H1 (cell line): ENCODE measurements at regions not wholly inside any gene's neighbourhood (a gene's known extent, or its start where the extent isn't known, plus 50 kb on each side); places are given as distances from the start of the nearest gene placed in this dataset.

Source experiments
- CTCF ChIA-PET: fragments of 300-600 bp; sonication (Branson Sonifier 250); formaldehyde crosslinking; loops from one replicate; lab custom pipeline; 2021; ENCODE audit not compliant: partially characterized antibody; lab: Charles Lee
- POLR2A ChIA-PET: fragments of 300-600 bp; sonication (Branson Sonifier 250); formaldehyde crosslinking; loops from one replicate; lab custom pipeline; 2021; ENCODE audit warnings: inconsistent platforms; ENCODE audit not compliant: partially characterized antibody; lab: Charles Lee
- DNase-seq, 2 experiments: peaks; one replicate each; pipeline versions ENCODE4 v3.0.0 to v3.0.0-alpha.2; 2010 to 2022; ENCODE audit warnings: low spot score in 2 of 2, low read depth in 1 of 2, mixed read lengths in 1 of 2
- FAIRE-seq: peaks from 2 replicates; lab custom pipeline; 2011; peaks lifted over from hg19 to GRCh38; lab: Jason Lieb, UNC
- H2AFZ ChIP-seq: 2 replicates; pipeline ENCODE4 v1.8.1; 2012; ENCODE audit warnings: low read length, inconsistent platforms
- H2AK5ac ChIP-seq: 2 replicates; pipeline ENCODE4 v1.6.1; 2013; ENCODE audit warnings: low read depth, low read length
- H2BK120ac ChIP-seq: replicated peaks from 2 replicates; pipeline ENCODE3; 2013; ENCODE audit warnings: low read depth, low read length, inconsistent platforms
- H2BK12ac ChIP-seq: 2 replicates; pipeline ENCODE4 v1.6.1; 2013; ENCODE audit warnings: low read depth, low read length
- H2BK15ac ChIP-seq: 2 replicates; pipeline ENCODE4 v1.6.1; 2013; ENCODE audit warnings: low read length
- H2BK20ac ChIP-seq: 2 replicates; pipeline ENCODE4 v1.6.1; 2013; ENCODE audit warnings: low read length
- H2BK5ac ChIP-seq: 2 replicates; pipeline ENCODE4 v1.6.1; 2013; ENCODE audit warnings: low read depth, low read length
- H3K14ac ChIP-seq: 2 replicates; pipeline ENCODE4 v1.6.1; 2013; ENCODE audit warnings: inconsistent platforms; ENCODE audit not compliant: insufficient read length
- H3K18ac ChIP-seq: 2 replicates; pipeline ENCODE4 v1.6.1; 2013; ENCODE audit warnings: low read length; ENCODE audit errors: extremely low read depth
- H3K23ac ChIP-seq: 2 replicates; pipeline ENCODE4 v1.6.1; 2013; ENCODE audit warnings: inconsistent platforms; ENCODE audit not compliant: insufficient read length
- H3K23me2 ChIP-seq: 2 replicates; pipeline ENCODE4 v1.6.1; 2013; ENCODE audit warnings: low read depth, low read length
- H3K27ac ChIP-seq: 2 replicates; pipeline ENCODE4 v1.6.1; 2011; ENCODE audit warnings: low read depth, low read length, inconsistent platforms
- H3K27me3 ChIP-seq, 4 experiments: replicated peaks in 1 of 4; 1 replicate in 1 of 4; 2 replicates in 3 of 4; pipeline versions ENCODE4 v1.6.1 to v1.8.1; 2011 to 2013; ENCODE audit warnings: low read length in 3 of 4, mild to moderate bottlenecking in 3 of 4, inconsistent platforms in 2 of 4, mixed read lengths in 2 of 4, moderate library complexity in 1 of 4; ENCODE audit not compliant: control insufficient read depth in 3 of 4, insufficient read depth in 3 of 4; ENCODE audit errors: extremely low read depth in 1 of 4
- H3K36me3 ChIP-seq, 4 experiments: 2 replicates each; pipeline versions ENCODE4 v1.6.1 to v1.8.1; 2011 to 2013; ENCODE audit warnings: mild to moderate bottlenecking in 4 of 4, low read length in 3 of 4, moderate library complexity in 2 of 4, control low read depth in 1 of 4, inconsistent platforms in 1 of 4; ENCODE audit not compliant: insufficient read depth in 4 of 4, control insufficient read depth in 2 of 4
- H3K4ac ChIP-seq: replicated peaks from 2 replicates; pipeline ENCODE3; 2013; ENCODE audit warnings: low read length, low read depth, mixed read lengths, inconsistent platforms; ENCODE audit not compliant: insufficient read length
- H3K4me1 ChIP-seq, 4 experiments: replicated peaks in 1 of 4; 1 replicate in 1 of 4; 2 replicates in 3 of 4; pipeline versions ENCODE4 v1.6.1 to v1.8.1; 2011 to 2013; ENCODE audit warnings: low read length in 3 of 4, inconsistent platforms in 2 of 4, mixed read lengths in 1 of 4; ENCODE audit not compliant: insufficient read depth in 4 of 4, control insufficient read depth in 3 of 4
- H3K4me2 ChIP-seq, 2 experiments: 2 replicates each; pipeline versions ENCODE4 v1.6.1 to v1.8.1; 2011 to 2013; ENCODE audit warnings: low read depth in 2 of 2, low read length in 2 of 2, control low read depth in 1 of 2, inconsistent platforms in 1 of 2, mild to moderate bottlenecking in 1 of 2; ENCODE audit not compliant: insufficient read depth in 1 of 2
- H3K4me3 ChIP-seq, 4 experiments: fragments of 200-600, 300-600 bp in 1 of 4; sonication (generic), shearing (Covaris generic), sonication (Bioruptor Twin) in 1 of 4; 2 replicates each; pipeline versions ENCODE4 v1.5.1 to v1.8.1; 2011 to 2016; ENCODE audit warnings: low read length in 4 of 4, low read depth in 3 of 4, control low read depth in 2 of 4, inconsistent platforms in 2 of 4, mild to moderate bottlenecking in 2 of 4, mixed read lengths in 1 of 4, moderate library complexity in 1 of 4; ENCODE audit not compliant: insufficient read depth in 2 of 4; ENCODE audit errors: extremely low read depth in 1 of 4
- H3K56ac ChIP-seq: replicated peaks from 2 replicates; pipeline ENCODE3; 2013; ENCODE audit warnings: low read depth, mild to moderate bottlenecking, mixed read lengths, low read length, inconsistent platforms; ENCODE audit not compliant: insufficient read length
- H3K79me1 ChIP-seq: 2 replicates; pipeline ENCODE4 v1.6.1; 2013; ENCODE audit warnings: low read depth, low read length, control low read depth
- H3K79me2 ChIP-seq, 2 experiments: 2 replicates each; pipeline versions ENCODE4 v1.6.1 to v1.8.1; 2012 to 2013; ENCODE audit warnings: low read length in 2 of 2, mild to moderate bottlenecking in 2 of 2, inconsistent platforms in 1 of 2; ENCODE audit not compliant: insufficient read depth in 2 of 2, control insufficient read depth in 1 of 2
- H3K9ac ChIP-seq, 4 experiments: replicated peaks in 1 of 4; 1 replicate in 1 of 4; 2 replicates in 3 of 4; pipeline versions ENCODE4 v1.6.1 to v1.8.1; 2011 to 2013; ENCODE audit warnings: low read depth in 3 of 4, low read length in 3 of 4, control low read depth in 2 of 4, mild to moderate bottlenecking in 2 of 4, moderate library complexity in 2 of 4, inconsistent platforms in 1 of 4; ENCODE audit errors: extremely low read depth in 1 of 4
- H3K9me3 ChIP-seq, 2 experiments: 2 replicates each; pipeline versions ENCODE4 v1.6.1 to v1.8.1; 2012 to 2013; ENCODE audit warnings: mild to moderate bottlenecking in 2 of 2, moderate library complexity in 2 of 2, control low read depth in 1 of 2, inconsistent platforms in 1 of 2, low read depth in 1 of 2, low read length in 1 of 2, mixed read lengths in 1 of 2; ENCODE audit not compliant: insufficient read depth in 2 of 2
- H4K20me1 ChIP-seq, 2 experiments: replicated peaks in 1 of 2; 2 replicates each; pipeline versions ENCODE3 to v1.8.1; 2011 to 2013; ENCODE audit warnings: inconsistent platforms in 2 of 2, low read length in 2 of 2, mild to moderate bottlenecking in 1 of 2; ENCODE audit not compliant: insufficient read depth in 2 of 2, control insufficient read depth in 1 of 2
- H4K5ac ChIP-seq: 2 replicates; pipeline ENCODE4 v1.6.1; 2013; ENCODE audit warnings: low read length, low read depth, mixed read lengths, inconsistent platforms; ENCODE audit not compliant: insufficient read length
- H4K8ac ChIP-seq: 2 replicates; pipeline ENCODE4 v1.8.0; 2013; ENCODE audit warnings: mild to moderate bottlenecking, moderate library complexity, low read length, inconsistent platforms; ENCODE audit not compliant: insufficient read depth; ENCODE audit errors: extremely low read depth
- H4K91ac ChIP-seq: replicated peaks from 2 replicates; pipeline ENCODE3; 2013; ENCODE audit warnings: low read length, mixed read lengths, inconsistent platforms; ENCODE audit not compliant: insufficient read length
- BACH1 ChIP-seq: IDR thresholded peaks from 2 replicates; pipeline ENCODE4 v1.6.1; 2012; ENCODE audit warnings: low read length, improper control_type of control experiment
- EP300 ChIP-seq, 2 experiments: IDR thresholded peaks; 1 replicate in 1 of 2; 2 replicates in 1 of 2; pipeline ENCODE4 v1.6.1; 2011 to 2012; ENCODE audit warnings: low read depth in 2 of 2, low read length in 2 of 2, mild to moderate bottlenecking in 2 of 2, borderline replicate concordance in 1 of 2, inconsistent platforms in 1 of 2, moderate library complexity in 1 of 2
- YY1 ChIP-seq: IDR thresholded peaks from 2 replicates; pipeline ENCODE4 v1.6.1; 2011; ENCODE audit warnings: low read depth, mild to moderate bottlenecking, low read length
- WGBS, 2 experiments: shearing (Covaris generic) in 1 of 2; methylation state at CpG; one replicate each; pipeline versions ENCODE4 v1.1.6 to v1.1.7; 2013 to 2015; ENCODE audit warnings: low lambda C conversion rate in 2 of 2, mixed read lengths in 2 of 2, inconsistent platforms in 1 of 2, low coverage in 1 of 2, missing lambda C conversion rate in 1 of 2; ENCODE audit not compliant: insufficient replicate concordance in 2 of 2, insufficient coverage in 1 of 2, insufficient read length in 1 of 2; ENCODE audit errors: extremely low coverage in 1 of 2, missing lambda C conversion rate in 1 of 2; 5-methylcytosine and 5-hydroxymethylcytosine counted together

GRCh38 chr12:17358835-17359234, 731.2 kb downstream of the RERGL start:
- 12% methylated on average over 3 of the region's 3 CpGs; no CpG with 5 or more reads in 1 of the 2 experiments for WGBS, 2 experiments
- H2BK120ac ChIP-seq, result no peak overlapping the region
- no peak for TF ChIP-seq EP300 (IDR thresholded peaks at IDR 0.05; ENCODE audit: borderline replicate concordance in 1 of 2, low read depth in 2 of 2, low read length in 2 of 2)
- no peak for TF ChIP-seq YY1
- no peak for TF ChIP-seq BACH1
- H4K20me1 ChIP-seq, result no peaks in the 10 kb centered on the region
- no peaks in the 10 kb centered on the region for H3K36me3 ChIP-seq
- no peaks in the 10 kb centered on the region for H3K79me2 ChIP-seq
- no peak overlapping the region for H4K8ac ChIP-seq
- no peak overlapping the region for H3K18ac ChIP-seq
- no peak overlapping the region for H3K9ac ChIP-seq
- peaks cover 0 to 6% (median 2%) of the 10 kb centered on the region in 4 experiments; a peak in 3 of 7 replicates for H3K4me1 ChIP-seq
- H3K79me1 ChIP-seq, result no peaks in the 10 kb centered on the region
- H3K27ac ChIP-seq, result no peak overlapping the region
- 0 out of 7 replicates have a peak, but pooled peaks cover 0 to 2% (median 0%) of the 10 kb centered on the region in 4 experiments for H3K27me3 ChIP-seq
- H3K9me3 ChIP-seq, result no peaks in the 10 kb centered on the region
- no peak for FAIRE-seq
- H4K91ac ChIP-seq, result no peak overlapping the region
- H2AK5ac ChIP-seq, result no peak overlapping the region
- no peak overlapping the region for H2AFZ ChIP-seq
- no peak overlapping the region for H3K4me3 ChIP-seq
- H4K5ac ChIP-seq, result no peak overlapping the region
- H3K4me2 ChIP-seq, result no peak overlapping the region
- H3K14ac ChIP-seq, result no peak overlapping the region
- no peak overlapping the region for H2BK5ac ChIP-seq
- H3K56ac ChIP-seq, result no peak overlapping the region
- ChIA-PET CTCF (interaction anchor here (0.9 to 1.4 kb wide), 2 partner anchors 233 to 420 kb away, joined by 3 to 4 read pairs; no protein-coding TSS in a partner anchor), POLR2A (no interaction called here)
- H2BK15ac ChIP-seq, result no peak overlapping the region
- no peak overlapping the region for H3K4ac ChIP-seq
- H3K23ac ChIP-seq, result no peak overlapping the region
- H2BK12ac ChIP-seq, result no peak overlapping the region
- H2BK20ac ChIP-seq, result no peak overlapping the region
- H3K23me2 ChIP-seq, result no peaks in the 10 kb centered on the region
- no peak for DNase-seq
